ENCODE measurements at regions not wholly inside any gene's neighbourhood (a gene's known extent, or its start where the extent isn't known, plus 50 kb on each side); places are given as distances from the start of the nearest gene placed in this dataset.

DNA sequence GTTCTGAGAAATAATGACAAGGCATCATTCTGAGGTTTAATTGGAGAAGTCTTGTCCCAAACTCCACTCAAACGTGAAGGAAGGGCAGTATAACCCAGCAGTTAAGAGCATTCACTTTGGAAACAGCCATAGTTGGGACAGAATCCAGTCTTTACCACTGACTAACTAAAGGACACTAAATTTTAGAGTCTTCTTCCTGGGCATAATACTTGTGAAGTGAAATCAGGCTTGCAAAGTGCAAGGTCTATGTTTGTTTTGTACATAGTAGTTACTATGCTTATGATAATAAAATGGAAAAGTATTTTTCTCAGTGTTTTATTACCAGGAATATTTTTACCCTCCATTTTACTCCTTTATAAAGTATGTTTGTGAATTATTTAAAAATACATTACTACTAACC, 748.2 kb upstream of the ID2 start:
- DNase-seq (ENCODE audit: low spot score), result no peak
- intact Hi-C loops (cut with micrococcal nuclease; ENCODE audit: unreplicated experiment), result no loop called here
- H3K9me3 ChIP-seq (ENCODE audit: low read depth, low read length, poor library complexity, severe bottlenecking), result no peaks in the 10 kb centered on the region
- no peaks in the 10 kb centered on the region for H3K36me3 ChIP-seq (ENCODE audit: insufficient read depth, low read length, poor library complexity, severe bottlenecking)
- ChIA-PET POLR2A (ENCODE audit: low non-redundant PET) (no interaction called here), CTCF (no interaction called here)
- TF ChIP-seq EZH2 (IDR thresholded peaks at IDR 0.05; ENCODE audit: borderline replicate concordance, low read depth, low read length, poor library complexity, severe bottlenecking), result no peak
- TF ChIP-seq, protein P1, sequence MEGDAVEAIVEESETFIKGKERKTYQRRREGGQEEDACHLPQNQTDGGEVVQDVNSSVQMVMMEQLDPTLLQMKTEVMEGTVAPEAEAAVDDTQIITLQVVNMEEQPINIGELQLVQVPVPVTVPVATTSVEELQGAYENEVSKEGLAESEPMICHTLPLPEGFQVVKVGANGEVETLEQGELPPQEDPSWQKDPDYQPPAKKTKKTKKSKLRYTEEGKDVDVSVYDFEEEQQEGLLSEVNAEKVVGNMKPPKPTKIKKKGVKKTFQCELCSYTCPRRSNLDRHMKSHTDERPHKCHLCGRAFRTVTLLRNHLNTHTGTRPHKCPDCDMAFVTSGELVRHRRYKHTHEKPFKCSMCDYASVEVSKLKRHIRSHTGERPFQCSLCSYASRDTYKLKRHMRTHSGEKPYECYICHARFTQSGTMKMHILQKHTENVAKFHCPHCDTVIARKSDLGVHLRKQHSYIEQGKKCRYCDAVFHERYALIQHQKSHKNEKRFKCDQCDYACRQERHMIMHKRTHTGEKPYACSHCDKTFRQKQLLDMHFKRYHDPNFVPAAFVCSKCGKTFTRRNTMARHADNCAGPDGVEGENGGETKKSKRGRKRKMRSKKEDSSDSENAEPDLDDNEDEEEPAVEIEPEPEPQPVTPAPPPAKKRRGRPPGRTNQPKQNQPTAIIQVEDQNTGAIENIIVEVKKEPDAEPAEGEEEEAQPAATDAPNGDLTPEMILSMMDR (conservative IDR thresholded peaks at IDR 0.05; ENCODE audit: low read depth, low read length), result no peak
- H3K4me1 ChIP-seq (ENCODE audit: insufficient read depth, low read length, poor library complexity, severe bottlenecking), result no peaks in the 10 kb centered on the region
- no peak overlapping the region for H3K27ac ChIP-seq (ENCODE audit: low read depth, low read length, poor library complexity, severe bottlenecking)
- no TSS peak for BruUV-seq (replicated peaks)
- no peak overlapping the region for H3K4me3 ChIP-seq (ENCODE audit: low read depth, low read length, poor library complexity, severe bottlenecking)
- no peaks in the 10 kb centered on the region for H3K27me3 ChIP-seq (replicated peaks; ENCODE audit: insufficient read depth, low read depth, low read length, poor library complexity)

DNA sequence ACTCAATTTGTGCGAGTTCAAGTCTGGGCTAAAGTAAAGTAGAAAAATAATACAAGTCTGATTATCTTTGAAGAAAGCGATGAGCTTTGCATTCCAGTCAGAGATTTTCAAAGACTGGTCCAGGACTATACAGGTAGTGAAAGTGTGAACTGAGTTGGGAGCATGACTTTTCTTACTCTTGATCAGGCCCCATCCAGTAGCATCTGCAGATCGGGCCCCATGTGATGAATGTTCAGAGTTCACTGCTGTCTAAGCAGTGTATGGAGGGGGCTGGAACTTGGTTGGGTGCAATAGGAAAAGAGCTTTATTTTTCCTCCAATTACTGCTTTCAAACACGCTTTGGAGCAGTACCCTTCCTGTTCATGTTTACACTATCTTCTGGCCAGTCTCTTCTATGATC, 747.4 kb upstream of the ID2 start:
- TF ChIP-seq EZH2 (IDR thresholded peaks at IDR 0.05; ENCODE audit: borderline replicate concordance, low read depth, low read length, poor library complexity, severe bottlenecking), result no peak
- TF ChIP-seq, protein P1 (conservative IDR thresholded peaks at IDR 0.05; ENCODE audit: low read depth, low read length), result no peak
- POLR2A ChIA-PET (ENCODE audit: low non-redundant PET), result no interaction called here
- intact Hi-C loops (cut with micrococcal nuclease; ENCODE audit: unreplicated experiment), result no loop called here
- Histone ChIP-seq H3K9me3 (ENCODE audit: low read depth, low read length, poor library complexity, severe bottlenecking) (no peaks in the 10 kb centered on the region), H3K4me3 (ENCODE audit: low read depth, low read length, poor library complexity, severe bottlenecking) (no peak overlapping the region), H3K27ac (ENCODE audit: low read depth, low read length, poor library complexity, severe bottlenecking) (no peak overlapping the region), H3K27me3 (replicated peaks; ENCODE audit: insufficient read depth, low read depth, low read length, poor library complexity) (no peaks in the 10 kb centered on the region), H3K4me1 (ENCODE audit: insufficient read depth, low read length, poor library complexity, severe bottlenecking) (no peaks in the 10 kb centered on the region), H3K36me3 (ENCODE audit: insufficient read depth, low read length, poor library complexity, severe bottlenecking) (no peaks in the 10 kb centered on the region)
- DNase-seq (ENCODE audit: low spot score), result no peak
- CTCF ChIA-PET, result no interaction called here
- no TSS peak for BruUV-seq (replicated peaks)

DNA sequence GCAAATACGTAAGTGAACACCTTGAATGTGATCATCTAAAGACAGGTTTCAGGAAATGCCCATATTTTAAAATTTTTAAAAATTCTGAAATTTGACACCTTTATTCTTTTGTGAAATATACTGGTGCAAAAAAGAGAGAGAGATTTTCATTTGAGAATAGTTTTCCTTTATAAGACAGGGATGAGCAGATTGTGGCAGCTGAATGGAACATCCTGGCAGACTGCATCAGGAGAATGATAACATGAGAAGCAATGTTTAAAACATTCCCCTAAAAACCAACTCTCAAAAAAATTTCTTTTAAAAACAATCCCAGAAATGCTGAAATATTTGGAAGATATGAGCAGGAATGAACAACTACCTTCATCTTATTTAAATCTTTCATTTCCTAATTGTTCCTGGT, 744.8 kb upstream of the ID2 start:
- POLR2A ChIA-PET (ENCODE audit: low non-redundant PET), result no interaction called here

More for the DNA sequence above, 744.8 kb upstream of the ID2 start:
- no peak overlapping the region for H3K27ac ChIP-seq (ENCODE audit: low read depth, low read length, poor library complexity, severe bottlenecking)
- TF ChIP-seq, protein P1 (conservative IDR thresholded peaks at IDR 0.05; ENCODE audit: low read depth, low read length), result no peak
- TF ChIP-seq EZH2 (IDR thresholded peaks at IDR 0.05; ENCODE audit: borderline replicate concordance, low read depth, low read length, poor library complexity, severe bottlenecking), result no peak
- H3K4me3 ChIP-seq (ENCODE audit: low read depth, low read length, poor library complexity, severe bottlenecking), result no peak overlapping the region
- CTCF ChIA-PET, result no interaction called here
- intact Hi-C loops (cut with micrococcal nuclease; ENCODE audit: unreplicated experiment), result no loop called here
- no peaks in the 10 kb centered on the region for H3K36me3 ChIP-seq (ENCODE audit: insufficient read depth, low read length, poor library complexity, severe bottlenecking)
- H3K27me3 ChIP-seq (replicated peaks; ENCODE audit: insufficient read depth, low read depth, low read length, poor library complexity), result no peaks in the 10 kb centered on the region
- H3K4me1 ChIP-seq (ENCODE audit: insufficient read depth, low read length, poor library complexity, severe bottlenecking), result no peaks in the 10 kb centered on the region
- H3K9me3 ChIP-seq (ENCODE audit: low read depth, low read length, poor library complexity, severe bottlenecking), result no peaks in the 10 kb centered on the region
- no peak for DNase-seq (ENCODE audit: low spot score)
- no TSS peak for BruUV-seq (replicated peaks)
